HG03558 (cell line): ENCODE measurements at regions not wholly inside any gene's neighbourhood (a gene's known extent, or its start where the extent isn't known, plus 50 kb on each side); places are given as distances from the start of the nearest gene placed in this dataset.

Experiments used
- ATAC-seq: cut with Tn5 transposase; IDR thresholded peaks from one replicate; pipeline ENCODE4 v1.9.1; 2021; ENCODE audit warnings: moderate number of reproducible peaks; ENCODE audit not compliant: unreplicated experiment; ENCODE audit errors: extremely low read depth

DNA sequence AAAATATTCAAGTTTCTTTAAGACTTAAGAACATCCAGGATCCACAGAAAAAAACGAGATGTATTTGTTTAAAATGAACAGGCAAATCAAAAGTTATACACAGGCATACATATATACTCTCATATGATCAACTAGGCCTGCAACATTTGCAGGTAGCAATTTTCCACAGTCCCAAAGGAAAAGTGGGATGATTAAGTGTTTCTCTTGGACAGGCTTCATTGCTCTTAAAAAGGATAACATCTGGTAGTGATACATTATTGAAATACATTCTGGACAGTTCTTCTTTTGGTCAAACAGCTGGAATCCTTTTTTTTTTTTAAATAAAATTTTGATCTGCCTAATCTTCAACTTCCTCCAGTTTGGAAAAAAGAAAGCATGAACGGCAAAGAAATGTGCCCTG, 114.8 kb upstream of the TDRD3 start:
- no peak for ATAC-seq

DNA sequence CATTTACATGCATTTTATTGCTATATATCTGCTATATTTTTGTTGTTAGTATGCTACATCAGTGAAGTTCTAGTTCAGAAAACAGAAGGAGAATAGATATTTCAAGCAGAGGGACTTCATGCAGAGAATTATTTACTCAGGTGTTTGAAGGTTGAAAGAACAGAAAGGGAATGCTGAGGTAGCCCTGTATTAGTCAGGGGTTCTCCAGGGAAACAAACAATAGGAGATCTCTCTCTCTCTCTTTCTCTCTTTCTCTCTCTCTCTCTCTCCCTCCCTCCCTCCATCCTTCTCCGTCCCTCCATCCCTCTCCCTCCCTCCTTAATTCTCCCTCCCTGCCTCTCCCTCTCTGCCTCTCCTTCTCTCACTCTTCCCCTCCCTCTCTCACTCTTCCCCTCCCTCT, 114.3 kb upstream of the TDRD3 start:
- ATAC-seq, result no peak

DNA sequence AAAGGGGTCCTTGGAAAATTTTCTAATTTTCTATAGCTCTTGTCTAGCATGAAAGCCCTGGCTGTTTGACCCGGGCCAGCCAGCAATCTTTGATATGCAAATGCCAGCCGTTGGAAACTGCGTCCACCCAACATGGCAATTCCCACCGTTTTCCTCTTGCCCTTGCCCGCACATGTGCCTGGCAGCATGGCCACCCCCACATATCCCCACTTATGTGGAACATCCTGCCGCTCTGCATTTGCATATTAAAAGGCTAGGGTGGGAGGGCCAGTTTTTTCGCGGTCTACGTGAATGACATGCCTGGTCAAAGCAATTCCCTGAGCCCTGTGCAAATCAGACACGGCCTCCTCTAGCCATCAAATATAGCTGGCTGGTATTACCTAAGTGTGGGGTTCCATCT, 110.3 kb upstream of the TDRD3 start:
- ATAC-seq, result no peak

DNA sequence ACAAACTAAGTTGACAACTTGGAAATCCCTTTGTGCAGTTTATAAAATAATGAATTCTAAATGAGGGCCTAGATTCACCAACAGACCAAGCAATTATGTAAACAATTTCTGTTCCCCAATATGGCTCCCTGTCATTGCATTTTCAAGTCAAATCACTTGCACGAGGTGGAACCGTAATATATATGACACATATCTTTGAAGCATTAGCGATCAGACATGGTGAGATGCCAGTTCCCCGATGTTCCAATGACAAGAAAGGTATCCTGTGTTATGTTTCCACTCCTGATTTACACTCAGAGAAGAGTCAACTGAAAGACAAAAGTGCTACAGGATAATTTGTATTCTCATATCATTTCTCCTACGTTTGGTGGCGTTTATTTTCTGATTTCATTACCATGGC, 108.5 kb upstream of the TDRD3 start:
- no peak for ATAC-seq

DNA sequence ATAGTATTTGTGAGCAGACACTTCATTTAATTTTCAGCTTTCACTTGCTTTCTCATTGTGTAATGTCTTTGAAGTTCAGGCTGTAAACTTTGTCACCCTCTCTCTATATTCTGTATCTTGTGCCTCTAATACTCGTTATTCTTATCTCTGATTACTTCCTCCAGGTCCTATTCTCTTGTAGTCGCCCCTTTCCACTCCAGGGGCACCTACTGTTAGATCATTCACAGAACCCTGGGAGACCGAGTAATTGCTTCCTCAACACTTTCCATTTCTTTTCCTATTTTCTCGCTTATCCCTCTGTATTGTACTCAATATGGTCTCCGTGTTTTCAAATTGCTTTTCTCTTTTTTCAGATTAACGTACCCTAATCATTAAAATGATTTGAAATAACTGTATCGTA, 93.9 kb upstream of the TDRD3 start:
- ATAC-seq, result no peak

DNA sequence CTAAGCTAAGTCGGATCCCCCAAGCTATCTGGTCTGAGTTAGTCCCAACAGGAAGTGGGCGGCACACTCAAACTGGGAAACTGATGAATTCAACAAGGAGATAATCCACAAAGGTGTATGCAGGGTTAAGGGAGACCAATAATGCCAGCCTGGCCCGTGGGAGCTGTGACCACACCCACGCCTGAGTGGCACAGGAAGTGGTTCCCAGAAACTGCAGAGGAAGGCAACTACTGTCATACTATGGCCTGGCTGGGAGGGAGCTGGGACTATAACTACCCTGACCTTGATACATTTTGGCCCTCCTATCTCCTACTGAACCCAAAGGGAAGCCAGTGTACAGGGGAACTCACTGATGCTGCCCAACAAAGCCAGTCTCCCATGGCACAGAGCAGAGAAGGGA, 85.5 kb upstream of the TDRD3 start:
- no peak for ATAC-seq

DNA sequence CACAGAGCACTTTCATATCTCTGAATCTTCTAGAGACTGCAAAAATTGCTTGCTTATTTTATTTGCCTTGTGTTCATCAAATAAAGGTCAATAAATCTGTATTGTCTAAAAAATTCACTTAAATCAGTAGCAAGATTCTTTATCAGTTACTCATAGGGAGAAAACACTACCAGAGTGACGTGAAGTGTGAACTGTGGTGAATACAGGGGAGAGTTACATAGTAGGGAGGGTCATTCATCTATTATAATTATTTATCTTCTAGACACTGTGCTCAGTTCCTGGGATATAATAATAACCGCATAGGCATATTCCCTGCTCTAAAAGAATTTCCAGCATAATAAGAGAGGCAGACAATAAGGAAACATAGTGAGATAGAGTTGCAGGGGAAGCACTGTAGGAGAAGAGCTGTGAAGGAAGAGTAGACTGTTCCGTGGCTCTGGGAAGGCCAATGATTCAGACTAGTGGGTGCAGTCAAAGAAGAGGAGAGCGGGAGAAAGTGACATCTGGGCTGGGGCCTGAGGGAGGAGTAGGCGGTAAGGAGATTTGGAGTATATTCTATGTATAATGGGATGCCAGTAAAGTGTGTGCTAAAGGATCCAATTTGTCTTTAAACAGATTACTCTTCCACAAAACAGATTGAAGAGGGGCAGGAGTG, 84.0 kb upstream of the TDRD3 start:
- ATAC-seq, result no peak

DNA sequence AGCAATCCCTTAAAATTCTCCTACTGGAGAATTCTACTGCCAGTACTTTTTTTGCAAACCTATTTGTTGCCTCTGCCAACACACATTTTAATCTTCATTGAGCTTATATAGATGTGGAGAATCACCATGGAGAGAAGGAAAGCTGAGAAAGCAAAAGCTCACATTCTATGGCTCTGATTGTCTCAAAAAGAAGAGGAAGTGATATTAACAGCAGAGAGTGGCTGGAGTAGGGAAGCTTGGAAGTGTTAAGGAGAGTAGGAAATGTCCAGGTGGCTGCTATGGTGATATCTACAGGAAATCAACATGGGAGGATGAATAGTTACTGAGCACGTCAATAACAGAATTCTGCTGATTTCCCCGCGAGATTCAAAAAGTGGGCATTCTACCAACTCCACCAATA, 78.8 kb upstream of the TDRD3 start:
- ATAC-seq, result no peak

DNA sequence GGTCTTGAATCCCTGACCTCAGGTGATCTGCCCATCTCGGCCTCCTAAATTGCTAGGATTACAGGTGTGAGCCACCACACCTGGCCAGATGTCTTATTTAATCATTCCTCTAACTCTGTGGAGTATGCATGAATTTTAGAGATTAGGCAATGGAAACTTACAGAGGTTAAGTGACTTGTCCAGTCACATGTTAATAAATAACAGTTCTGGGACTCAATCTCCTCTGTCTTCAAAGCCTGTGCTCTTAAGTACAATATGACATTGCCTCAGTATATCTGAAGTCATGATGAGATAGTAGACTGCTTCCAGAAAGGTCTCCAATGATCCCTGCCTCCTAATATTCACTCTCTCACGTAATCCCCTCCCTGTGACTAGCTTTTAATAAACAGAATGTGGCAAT, 72.9 kb upstream of the TDRD3 start:
- no peak for ATAC-seq

DNA sequence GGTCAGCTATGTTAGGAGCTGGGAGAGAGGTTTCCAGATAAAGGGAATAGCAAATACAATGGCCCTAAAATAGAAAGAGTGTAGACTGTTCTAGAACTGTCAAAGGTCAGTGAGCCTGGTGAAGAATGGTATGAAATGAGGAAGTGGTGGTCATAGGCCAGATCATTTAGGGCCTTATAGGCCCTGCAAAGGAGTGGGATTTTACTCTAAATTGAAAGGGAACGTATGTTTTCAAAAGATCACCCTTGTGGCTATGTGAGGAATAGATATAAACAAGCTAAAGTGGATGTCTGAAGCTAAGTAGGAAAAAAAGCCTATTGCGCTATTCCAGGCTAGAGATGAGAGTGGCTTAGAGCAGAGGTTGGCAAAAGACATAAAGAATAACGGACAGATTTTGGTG, 70.7 kb upstream of the TDRD3 start:
- no peak for ATAC-seq

DNA sequence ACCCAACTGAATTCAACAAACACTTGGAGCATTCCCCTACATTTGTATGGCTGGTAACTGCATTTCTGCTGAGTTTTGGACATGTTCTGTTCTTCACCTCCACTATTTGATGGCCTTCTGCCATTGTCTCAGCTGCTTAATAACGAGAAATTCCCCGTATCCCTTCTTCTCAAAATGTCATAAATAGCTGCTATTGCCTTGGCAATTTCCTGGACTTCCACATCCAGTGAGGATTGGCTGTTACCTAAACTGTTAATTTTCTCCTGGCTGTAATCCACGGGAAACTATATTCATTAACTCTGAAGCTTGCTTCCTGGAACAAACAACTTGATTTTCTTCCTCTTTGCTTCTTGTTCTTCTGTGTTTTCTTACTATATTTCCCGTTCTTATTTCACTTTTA, 69.5 kb upstream of the TDRD3 start:
- ATAC-seq, result no peak

DNA sequence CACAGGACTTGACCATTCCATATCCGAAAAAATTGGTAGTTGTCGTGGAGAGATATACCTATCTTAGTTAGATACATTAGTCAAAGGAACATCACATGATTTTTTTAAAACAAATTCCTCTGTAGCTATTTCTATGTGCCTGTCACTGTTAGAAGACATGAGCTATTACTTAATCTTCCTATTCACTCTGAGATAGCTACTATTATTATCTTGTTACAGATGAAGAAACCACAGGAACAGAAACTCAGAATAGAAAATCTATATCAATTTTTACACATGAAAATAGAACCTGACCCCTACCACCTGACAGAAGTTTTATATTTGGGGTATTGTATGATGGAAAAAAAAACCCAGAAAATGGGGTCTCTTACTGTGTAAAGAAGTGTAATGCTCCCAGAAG, 68.9 kb upstream of the TDRD3 start:
- no peak for ATAC-seq

DNA sequence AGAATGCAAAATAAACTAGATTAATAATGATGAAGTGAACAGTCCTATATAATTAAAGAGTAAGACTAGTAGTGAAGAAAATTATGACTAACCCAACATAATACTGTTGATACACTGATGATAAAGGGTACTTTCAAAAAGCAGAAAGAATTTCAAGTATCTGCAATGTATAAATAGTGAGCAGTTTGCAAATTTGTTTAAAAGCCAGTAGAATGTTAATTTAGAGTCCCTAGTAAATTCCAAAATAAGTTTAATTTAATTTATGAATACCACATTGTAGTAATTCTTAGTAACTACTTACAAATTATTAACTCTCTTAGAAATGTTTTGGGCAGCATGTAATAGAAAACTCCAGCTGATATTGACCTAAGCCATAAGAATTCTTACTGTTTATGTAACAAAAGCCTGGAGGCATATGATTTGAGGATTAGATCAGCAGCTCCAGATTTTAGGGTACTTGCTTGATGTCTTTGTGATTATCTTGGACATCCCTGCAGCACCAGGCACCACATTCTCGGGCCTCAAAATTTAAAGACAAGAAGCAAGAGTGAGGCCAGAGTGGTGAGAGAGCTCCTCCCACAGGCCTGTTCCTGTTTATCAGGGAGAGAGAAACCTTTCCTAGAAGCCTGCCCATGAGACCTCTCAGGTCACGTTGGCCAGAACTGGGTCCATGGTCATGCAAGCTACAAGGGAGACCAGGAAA, 67.6 kb upstream of the TDRD3 start:
- ATAC-seq, result peak; percentile 56

DNA sequence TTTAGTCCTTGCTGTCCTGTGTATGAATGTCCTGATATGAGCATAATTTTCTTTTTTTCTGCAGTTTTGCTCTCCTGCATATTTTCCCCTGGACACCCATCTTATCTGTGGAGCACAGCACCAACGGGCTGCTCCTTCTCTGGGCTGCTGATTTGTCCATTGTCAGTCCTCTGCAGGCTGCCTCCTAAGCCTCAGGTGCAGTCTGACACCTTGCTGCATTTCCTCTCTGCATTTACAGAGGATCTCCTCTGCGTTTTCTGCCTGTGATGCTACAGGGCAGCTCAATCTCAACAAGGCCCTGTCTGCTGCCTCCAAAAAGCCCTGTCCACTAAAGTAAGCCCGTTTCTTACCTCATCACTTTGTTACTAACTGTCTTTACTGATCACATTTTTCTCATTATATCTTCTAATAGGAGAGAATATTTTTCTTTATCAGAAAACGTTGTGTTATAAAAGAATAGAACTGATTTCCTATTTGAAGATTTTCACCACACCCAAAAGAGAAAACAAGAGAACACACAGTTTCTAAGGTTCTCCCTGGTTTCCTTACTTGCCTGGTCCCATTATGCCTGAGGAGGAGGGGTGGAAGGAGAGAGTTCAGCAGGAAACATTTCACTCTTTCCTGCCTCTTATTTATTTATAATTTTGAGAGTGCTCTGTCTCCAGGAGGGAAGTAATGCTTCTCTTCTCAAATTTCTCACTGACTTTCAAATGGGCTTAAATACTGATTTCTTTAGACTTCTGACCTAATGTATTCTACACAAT, 65.6 kb upstream of the TDRD3 start:
- no peak for ATAC-seq

DNA sequence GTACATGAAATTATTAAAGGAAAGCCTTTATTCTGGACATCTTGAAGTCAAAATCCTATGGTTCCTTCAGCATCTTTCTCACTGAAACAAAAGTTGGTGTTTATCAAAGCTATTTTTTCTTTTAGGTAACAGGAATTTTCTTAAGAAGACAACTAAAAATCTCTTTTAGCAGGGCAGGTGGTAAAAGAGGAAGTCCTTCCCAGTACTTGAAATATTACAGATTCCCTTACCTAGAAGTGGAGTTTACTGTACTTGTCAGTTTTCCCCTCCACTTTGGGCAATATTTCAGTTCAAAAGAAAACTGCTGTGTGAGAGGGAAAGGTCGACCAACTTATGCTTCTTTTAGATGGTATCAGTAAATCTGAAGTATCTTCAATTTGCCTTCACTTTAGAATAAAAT, 64.3 kb upstream of the TDRD3 start:
- no peak for ATAC-seq

DNA sequence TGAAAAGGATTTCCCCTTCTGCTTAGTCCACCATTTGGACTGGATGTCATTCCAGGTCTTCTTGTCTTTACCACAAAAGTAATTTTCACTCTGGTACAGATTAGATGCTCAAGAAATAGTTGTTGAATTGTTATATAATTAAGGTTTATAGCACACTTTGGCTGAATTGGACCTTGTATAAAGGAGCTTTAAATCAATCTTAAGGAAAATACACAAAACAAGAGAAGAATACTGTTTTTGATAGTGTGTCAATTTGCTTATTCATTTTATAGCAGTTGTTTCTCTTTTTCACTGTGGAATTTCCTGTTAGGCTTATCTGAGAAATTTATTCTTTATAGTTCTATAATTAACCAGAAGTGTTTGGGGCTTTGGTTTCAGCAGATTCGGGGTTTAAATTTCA, 62.7 kb upstream of the TDRD3 start:
- no peak for ATAC-seq

DNA sequence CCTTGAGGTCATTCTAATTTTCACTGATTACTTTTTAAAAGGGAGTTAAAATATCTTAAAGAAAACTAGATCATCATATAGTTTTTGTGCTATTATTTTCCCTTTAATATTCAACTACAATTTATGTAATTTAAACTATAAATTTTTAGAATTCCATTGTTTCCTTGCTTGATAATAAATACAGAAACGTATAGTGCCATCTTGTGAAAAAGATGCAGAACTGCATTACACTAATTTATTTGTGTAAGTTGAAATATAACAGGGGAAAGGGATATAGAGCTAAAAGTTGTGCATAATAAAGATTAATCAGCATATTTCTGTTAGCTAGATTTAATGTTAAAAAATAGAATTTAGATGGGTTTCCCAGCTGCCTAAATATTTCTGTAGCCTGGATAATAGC, 61.5 kb upstream of the TDRD3 start:
- no peak for ATAC-seq

DNA sequence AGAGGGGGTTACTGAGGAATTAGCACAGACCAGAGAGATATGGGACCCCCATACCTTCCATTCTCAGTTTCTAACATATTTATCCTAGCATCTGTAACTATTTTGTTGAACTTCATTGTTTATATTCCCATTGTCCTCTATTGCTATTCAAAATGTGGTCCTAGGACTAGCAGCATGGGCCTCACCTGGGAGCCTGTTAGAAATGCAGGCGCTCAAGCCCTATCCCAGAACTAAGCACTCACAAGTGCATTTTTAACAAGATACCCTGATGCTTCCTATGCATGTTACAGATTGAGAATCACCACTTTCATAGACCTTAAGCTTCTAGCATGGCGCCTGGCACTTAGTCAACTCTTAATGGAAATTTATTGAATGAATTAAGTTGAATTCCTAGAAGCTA, 58.3 kb upstream of the TDRD3 start:
- no peak for ATAC-seq

DNA sequence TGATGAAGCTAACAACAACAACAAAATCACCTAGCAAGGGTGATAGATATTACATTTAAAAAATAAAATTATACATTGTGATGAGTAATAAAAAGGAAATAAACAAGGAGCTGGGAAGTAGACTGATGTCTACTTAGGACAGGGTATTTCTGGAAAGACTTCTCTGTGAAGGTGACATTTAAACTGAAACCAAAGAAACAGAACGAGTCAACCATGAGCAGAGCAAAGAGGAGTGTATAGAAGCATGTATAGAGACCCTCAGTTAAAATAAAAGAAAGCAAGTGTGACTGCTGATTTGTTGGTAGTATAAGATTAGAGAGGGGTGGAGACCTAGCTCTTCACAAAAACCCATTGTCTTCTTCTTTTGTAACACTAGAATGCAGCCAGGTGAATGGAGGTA, 53.0 kb upstream of the TDRD3 start:
- ATAC-seq, result no peak

DNA sequence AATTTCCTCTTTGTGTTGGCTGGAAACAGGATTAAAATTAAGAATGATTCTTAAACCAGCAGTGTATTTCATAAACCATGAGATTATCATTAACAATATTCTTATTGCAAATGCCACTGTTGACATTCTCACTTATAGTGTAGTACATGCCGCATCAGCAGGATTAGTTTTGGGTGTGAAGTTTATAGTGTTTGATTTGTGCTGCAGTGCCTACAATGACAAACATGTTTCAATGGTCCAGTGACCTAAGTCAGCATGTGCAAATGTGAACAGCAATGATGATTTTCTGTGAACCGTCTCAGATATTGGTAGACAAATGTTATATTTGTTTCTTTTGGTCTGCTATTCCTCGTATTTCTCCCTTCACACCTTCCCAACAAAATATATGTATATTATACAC, 49.8 kb upstream of the TDRD3 start:
- ATAC-seq, result no peak
